WTC11 (cell line): ENCODE measurements at regions not wholly inside any gene's neighbourhood (a gene's known extent, or its start where the extent isn't known, plus 50 kb on each side); places are given as distances from the start of the nearest gene placed in this dataset.

ENCODE experiments used
- ATAC-seq: fragments of 200-7000 bp; cut with Tn5 transposase; 2 replicates; pipeline ENCODE4 v1.10.0; 2021; ENCODE audit warnings: mild to moderate bottlenecking, moderate library complexity
- CTCF ChIA-PET: fragments of 300-600 bp; sonication (Branson Sonifier 250); formaldehyde crosslinking; loops from one replicate; lab custom pipeline; 2021; ENCODE audit warnings: antibody characterized with exemption; lab: Charles Lee
- POLR2A ChIA-PET: fragments of 350-600 bp; sonication (Branson Sonifier 250); formaldehyde crosslinking; loops from one replicate; lab custom pipeline; 2021; ENCODE audit warnings: antibody characterized with exemption; lab: Charles Lee
- DNase-seq: peaks from one replicate; pipeline ENCODE4 v3.0.0; 2021; ENCODE audit warnings: low spot score
- H3K27ac Mint-ChIP-seq: 2 replicates; pipeline ENCODE4 v1.8.0; 2021; ENCODE audit warnings: mixed read lengths
- H3K27me3 Mint-ChIP-seq: 2 replicates; pipeline ENCODE4 v1.8.0; 2021; ENCODE audit warnings: low read depth, mild to moderate bottlenecking, moderate library complexity, mixed read lengths
- H3K36me3 Mint-ChIP-seq: 2 replicates; pipeline ENCODE4 v1.8.0; 2021; ENCODE audit warnings: mixed read lengths
- H3K4me1 Mint-ChIP-seq: 2 replicates; pipeline ENCODE4 v1.8.0; 2022; ENCODE audit warnings: mixed read lengths
- H3K4me3 Mint-ChIP-seq: 2 replicates; pipeline ENCODE4 v1.8.0; 2021; ENCODE audit warnings: mild to moderate bottlenecking, moderate library complexity, mixed read lengths
- H3K9me3 Mint-ChIP-seq: 2 replicates; pipeline ENCODE4 v1.8.0; 2021; ENCODE audit warnings: mixed read lengths
- CBFB ChIP-seq: sonication (generic); formaldehyde crosslinking; IDR thresholded peaks from 2 replicates; pipeline ENCODE4 v1.8.1; 2022; ENCODE audit warnings: mild to moderate bottlenecking, low read depth, missing genetic modification reagents
- CREB1 ChIP-seq: sonication (generic); formaldehyde crosslinking; IDR thresholded peaks from 2 replicates; pipeline ENCODE4 v1.8.0; 2023; ENCODE audit warnings: mild to moderate bottlenecking, missing genetic modification reagents
- CREM ChIP-seq: sonication (generic); formaldehyde crosslinking; IDR thresholded peaks from 2 replicates; pipeline ENCODE4 v1.8.1; 2022; ENCODE audit warnings: mild to moderate bottlenecking, missing genetic modification reagents, moderate library complexity
- FOXP1 ChIP-seq: sonication (generic); formaldehyde crosslinking; IDR thresholded peaks from 2 replicates; pipeline ENCODE4 v1.8.0; 2022; ENCODE audit warnings: missing genetic modification reagents, mild to moderate bottlenecking, moderate library complexity, borderline replicate concordance
- GABPB1 ChIP-seq: sonication (generic); formaldehyde crosslinking; IDR thresholded peaks from 2 replicates; pipeline ENCODE4 v1.8.1; 2023; ENCODE audit warnings: mild to moderate bottlenecking, missing genetic modification reagents
- HMGA2 ChIP-seq: fragments of 250-450 bp; sonication (Bioruptor Pico); IDR thresholded peaks from 2 replicates; pipeline ENCODE4 v1.4.0; 2021; ENCODE audit warnings: mild to moderate bottlenecking, moderate library complexity
- IRF2 ChIP-seq: sonication (generic); formaldehyde crosslinking; IDR thresholded peaks from 2 replicates; pipeline ENCODE4 v1.8.0; 2022; ENCODE audit warnings: low read depth, missing genetic modification reagents, borderline replicate concordance
- KAT7 ChIP-seq: sonication (generic); formaldehyde crosslinking; IDR thresholded peaks from 2 replicates; pipeline ENCODE4 v1.8.1; 2023; ENCODE audit warnings: missing genetic modification reagents, mild to moderate bottlenecking, borderline replicate concordance
- MXD4 ChIP-seq: fragments of 250-450 bp; sonication (Bioruptor Pico); IDR thresholded peaks from 2 replicates; pipeline ENCODE4 v1.8.0; 2021; ENCODE audit warnings: mild to moderate bottlenecking, moderate library complexity, borderline replicate concordance
- OVOL2 ChIP-seq: fragments of 250-450 bp; sonication (Bioruptor Pico); IDR thresholded peaks from 2 replicates; pipeline ENCODE4 v1.9.0; 2021; ENCODE audit warnings: mild to moderate bottlenecking, borderline replicate concordance
- RELA ChIP-seq: sonication (generic); formaldehyde crosslinking; IDR thresholded peaks from 2 replicates; pipeline ENCODE4 v1.8.1; 2022; ENCODE audit warnings: missing genetic modification reagents, mild to moderate bottlenecking, borderline replicate concordance
- SMAD4 ChIP-seq: sonication (generic); formaldehyde crosslinking; IDR thresholded peaks from 2 replicates; pipeline ENCODE4 v1.8.0; 2022; ENCODE audit warnings: mild to moderate bottlenecking, missing genetic modification reagents
- SOX15 ChIP-seq: fragments of 250-450 bp; sonication (Bioruptor Pico); IDR thresholded peaks from 2 replicates; pipeline ENCODE4 v1.9.0; 2021; ENCODE audit warnings: mild to moderate bottlenecking
- ZMAT4 ChIP-seq: fragments of 250-450 bp; sonication (Bioruptor Pico); IDR thresholded peaks from 2 replicates; pipeline ENCODE4 v1.9.0; 2021; ENCODE audit warnings: mild to moderate bottlenecking
- ZNF423 ChIP-seq: fragments of 250-450 bp; sonication (Bioruptor Pico); IDR thresholded peaks from 2 replicates; pipeline ENCODE4 v2.1.2; 2022; ENCODE audit warnings: mild to moderate bottlenecking, moderate library complexity
- TF ChIP-seq, protein P1 (sequence below): sonication (generic); formaldehyde crosslinking; IDR thresholded peaks from 2 replicates; pipeline ENCODE4 v1.8.1; 2023; ENCODE audit warnings: mild to moderate bottlenecking, missing genetic modification reagents, moderate library complexity
- TF ChIP-seq, protein P2 (sequence below): fragments of 250-450 bp; sonication (Bioruptor Pico); IDR thresholded peaks from 2 replicates; pipeline ENCODE4 v1.9.0; 2021; ENCODE audit warnings: mild to moderate bottlenecking, borderline replicate concordance
- TF ChIP-seq, protein P3 (sequence below): sonication (generic); formaldehyde crosslinking; IDR thresholded peaks from 2 replicates; pipeline ENCODE4 v1.8.0; 2022; ENCODE audit warnings: mild to moderate bottlenecking, missing genetic modification reagents
- TF ChIP-seq, protein P4 (sequence below): sonication (generic); formaldehyde crosslinking; IDR thresholded peaks from 2 replicates; pipeline ENCODE4 v1.8.0; 2022; ENCODE audit warnings: mild to moderate bottlenecking, missing genetic modification reagents

DNA sequence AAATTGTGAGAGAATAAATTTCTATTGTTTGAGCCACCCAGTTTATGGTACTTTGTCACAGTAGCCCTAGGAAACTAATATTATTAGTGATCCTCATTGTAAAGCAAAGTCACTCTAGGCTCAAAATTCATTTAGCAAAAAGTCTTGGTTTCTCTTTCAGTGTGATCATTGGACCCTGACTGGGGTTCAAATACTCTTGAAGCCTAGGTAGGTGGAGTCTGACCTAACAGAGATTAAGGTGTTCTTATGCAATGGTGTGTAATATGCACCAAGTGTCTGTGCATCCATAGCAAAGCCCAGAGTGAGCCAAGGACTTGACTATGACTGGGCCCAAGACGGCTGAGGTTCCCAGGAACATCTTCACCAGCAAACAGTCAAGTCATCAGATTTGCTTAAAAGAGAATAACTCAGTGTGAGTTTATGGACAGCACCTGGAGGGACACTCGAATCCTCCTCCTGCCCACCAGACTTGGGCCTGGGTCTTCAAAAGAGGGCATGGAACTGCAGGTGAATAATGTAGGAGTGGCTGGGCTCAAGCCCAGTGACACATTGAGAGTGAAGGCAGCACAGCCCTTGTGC lies 51.1 kb upstream of the BCL11A start:
- ChIA-PET POLR2A (no interaction called here), CTCF (no interaction called here)
- H3K27ac Mint-ChIP-seq = no peak overlapping the region
- peaks cover 4% of the 10 kb centered on the region; the same call in 1 of the 2 replicates for H3K27me3 Mint-ChIP-seq
- peaks cover 27% of the 10 kb centered on the region for H3K4me1 Mint-ChIP-seq
- no peak overlapping the region for H3K4me3 Mint-ChIP-seq
- TF ChIP-seq SMAD4 = no peak
- no peak for TF ChIP-seq HMGA2 (CRISPR knock-in tag)
- peaks cover 24% of the 10 kb centered on the region for H3K9me3 Mint-ChIP-seq
- H3K36me3 Mint-ChIP-seq = no peaks in the 10 kb centered on the region; the same call in none of the 2 replicates
- ATAC-seq (no peak), DNase-seq (no peak)

DNA sequence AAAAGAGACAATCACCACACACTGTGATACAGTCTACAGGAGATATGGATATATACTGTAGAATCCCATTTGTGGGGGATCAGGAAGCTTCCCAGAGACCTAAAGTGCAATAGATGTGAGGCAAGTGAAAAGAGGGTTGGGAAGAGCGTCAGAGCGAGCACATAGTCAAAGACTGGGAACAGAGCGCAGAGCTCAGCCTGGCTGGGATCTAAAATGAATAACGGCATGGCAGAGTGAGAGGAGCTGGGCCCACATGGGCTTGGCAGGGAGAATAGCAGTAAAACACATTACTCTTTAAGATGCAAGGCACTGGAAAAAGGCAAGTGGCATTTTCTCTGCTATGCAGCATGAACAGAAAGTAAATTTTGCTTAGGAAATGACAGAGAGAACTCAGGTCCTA lies 52.4 kb upstream of the BCL11A start:
- Mint-ChIP-seq H3K27ac (no peak overlapping the region), H3K4me3 (no peak overlapping the region), H3K4me1 (peaks cover 29% of the 10 kb centered on the region), H3K9me3 (peaks cover 15% of the 10 kb centered on the region), H3K36me3 (no peaks in the 10 kb centered on the region; the same call in 1 of the 2 replicates), H3K27me3 (no peaks in the 10 kb centered on the region)
- TF ChIP-seq ZMAT4 (CRISPR knock-in tag) = no peak
- TF ChIP-seq, protein P1, sequence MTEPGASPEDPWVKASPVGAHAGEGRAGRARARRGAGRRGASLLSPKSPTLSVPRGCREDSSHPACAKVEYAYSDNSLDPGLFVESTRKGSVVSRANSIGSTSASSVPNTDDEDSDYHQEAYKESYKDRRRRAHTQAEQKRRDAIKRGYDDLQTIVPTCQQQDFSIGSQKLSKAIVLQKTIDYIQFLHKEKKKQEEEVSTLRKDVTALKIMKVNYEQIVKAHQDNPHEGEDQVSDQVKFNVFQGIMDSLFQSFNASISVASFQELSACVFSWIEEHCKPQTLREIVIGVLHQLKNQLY = no peak
- no peak for TF ChIP-seq GABPB1
- no peak for TF ChIP-seq MXD4
- TF ChIP-seq HMGA2 (CRISPR knock-in tag) = no peak
- TF ChIP-seq IRF2 (CRISPR knock-in tag) = no peak
- TF ChIP-seq, protein P2, sequence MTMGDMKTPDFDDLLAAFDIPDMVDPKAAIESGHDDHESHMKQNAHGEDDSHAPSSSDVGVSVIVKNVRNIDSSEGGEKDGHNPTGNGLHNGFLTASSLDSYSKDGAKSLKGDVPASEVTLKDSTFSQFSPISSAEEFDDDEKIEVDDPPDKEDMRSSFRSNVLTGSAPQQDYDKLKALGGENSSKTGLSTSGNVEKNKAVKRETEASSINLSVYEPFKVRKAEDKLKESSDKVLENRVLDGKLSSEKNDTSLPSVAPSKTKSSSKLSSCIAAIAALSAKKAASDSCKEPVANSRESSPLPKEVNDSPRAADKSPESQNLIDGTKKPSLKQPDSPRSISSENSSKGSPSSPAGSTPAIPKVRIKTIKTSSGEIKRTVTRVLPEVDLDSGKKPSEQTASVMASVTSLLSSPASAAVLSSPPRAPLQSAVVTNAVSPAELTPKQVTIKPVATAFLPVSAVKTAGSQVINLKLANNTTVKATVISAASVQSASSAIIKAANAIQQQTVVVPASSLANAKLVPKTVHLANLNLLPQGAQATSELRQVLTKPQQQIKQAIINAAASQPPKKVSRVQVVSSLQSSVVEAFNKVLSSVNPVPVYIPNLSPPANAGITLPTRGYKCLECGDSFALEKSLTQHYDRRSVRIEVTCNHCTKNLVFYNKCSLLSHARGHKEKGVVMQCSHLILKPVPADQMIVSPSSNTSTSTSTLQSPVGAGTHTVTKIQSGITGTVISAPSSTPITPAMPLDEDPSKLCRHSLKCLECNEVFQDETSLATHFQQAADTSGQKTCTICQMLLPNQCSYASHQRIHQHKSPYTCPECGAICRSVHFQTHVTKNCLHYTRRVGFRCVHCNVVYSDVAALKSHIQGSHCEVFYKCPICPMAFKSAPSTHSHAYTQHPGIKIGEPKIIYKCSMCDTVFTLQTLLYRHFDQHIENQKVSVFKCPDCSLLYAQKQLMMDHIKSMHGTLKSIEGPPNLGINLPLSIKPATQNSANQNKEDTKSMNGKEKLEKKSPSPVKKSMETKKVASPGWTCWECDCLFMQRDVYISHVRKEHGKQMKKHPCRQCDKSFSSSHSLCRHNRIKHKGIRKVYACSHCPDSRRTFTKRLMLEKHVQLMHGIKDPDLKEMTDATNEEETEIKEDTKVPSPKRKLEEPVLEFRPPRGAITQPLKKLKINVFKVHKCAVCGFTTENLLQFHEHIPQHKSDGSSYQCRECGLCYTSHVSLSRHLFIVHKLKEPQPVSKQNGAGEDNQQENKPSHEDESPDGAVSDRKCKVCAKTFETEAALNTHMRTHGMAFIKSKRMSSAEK (CRISPR knock-in tag) = no peak
- TF ChIP-seq, protein P3, sequence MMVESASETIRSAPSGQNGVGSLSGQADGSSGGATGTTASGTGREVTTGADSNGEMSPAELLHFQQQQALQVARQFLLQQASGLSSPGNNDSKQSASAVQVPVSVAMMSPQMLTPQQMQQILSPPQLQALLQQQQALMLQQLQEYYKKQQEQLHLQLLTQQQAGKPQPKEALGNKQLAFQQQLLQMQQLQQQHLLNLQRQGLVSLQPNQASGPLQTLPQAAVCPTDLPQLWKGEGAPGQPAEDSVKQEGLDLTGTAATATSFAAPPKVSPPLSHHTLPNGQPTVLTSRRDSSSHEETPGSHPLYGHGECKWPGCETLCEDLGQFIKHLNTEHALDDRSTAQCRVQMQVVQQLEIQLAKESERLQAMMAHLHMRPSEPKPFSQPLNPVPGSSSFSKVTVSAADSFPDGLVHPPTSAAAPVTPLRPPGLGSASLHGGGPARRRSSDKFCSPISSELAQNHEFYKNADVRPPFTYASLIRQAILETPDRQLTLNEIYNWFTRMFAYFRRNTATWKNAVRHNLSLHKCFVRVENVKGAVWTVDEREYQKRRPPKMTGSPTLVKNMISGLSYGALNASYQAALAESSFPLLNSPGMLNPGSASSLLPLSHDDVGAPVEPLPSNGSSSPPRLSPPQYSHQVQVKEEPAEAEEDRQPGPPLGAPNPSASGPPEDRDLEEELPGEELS = no peak
- no peak for TF ChIP-seq CBFB (CRISPR knock-in tag)
- no peak for TF ChIP-seq CREM (CRISPR knock-in tag)
- no peak for TF ChIP-seq KAT7
- no peak for TF ChIP-seq FOXP1
- no peak for TF ChIP-seq SOX15 (CRISPR knock-in tag)
- no peak for TF ChIP-seq OVOL2 (CRISPR knock-in tag)
- no peak for TF ChIP-seq CREB1
- TF ChIP-seq ZNF423 (CRISPR knock-in tag) = no peak
- TF ChIP-seq RELA (CRISPR knock-in tag) = no peak
- TF ChIP-seq, protein P4, sequence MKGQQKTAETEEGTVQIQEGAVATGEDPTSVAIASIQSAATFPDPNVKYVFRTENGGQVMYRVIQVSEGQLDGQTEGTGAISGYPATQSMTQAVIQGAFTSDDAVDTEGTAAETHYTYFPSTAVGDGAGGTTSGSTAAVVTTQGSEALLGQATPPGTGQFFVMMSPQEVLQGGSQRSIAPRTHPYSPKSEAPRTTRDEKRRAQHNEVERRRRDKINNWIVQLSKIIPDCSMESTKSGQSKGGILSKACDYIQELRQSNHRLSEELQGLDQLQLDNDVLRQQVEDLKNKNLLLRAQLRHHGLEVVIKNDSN = no peak
- no peak for TF ChIP-seq SMAD4
- no peak for ATAC-seq
- ChIA-PET POLR2A (no interaction called here), CTCF (no interaction called here)
- no peak for DNase-seq
